Urothelium cell line (cell line): ENCODE measurements at regions not wholly inside any gene's neighbourhood (a gene's known extent, or its start where the extent isn't known, plus 50 kb on each side); places are given as distances from the start of the nearest gene placed in this dataset.

Experiments used
- DNase-seq: peaks from one replicate; pipeline ENCODE4 v3.0.0; 2011; ENCODE audit warnings: low spot score, mixed read lengths
- FAIRE-seq: peaks from 2 replicates; lab custom pipeline; 2011; peaks lifted over from hg19 to GRCh38; lab: Jason Lieb, UNC

DNA sequence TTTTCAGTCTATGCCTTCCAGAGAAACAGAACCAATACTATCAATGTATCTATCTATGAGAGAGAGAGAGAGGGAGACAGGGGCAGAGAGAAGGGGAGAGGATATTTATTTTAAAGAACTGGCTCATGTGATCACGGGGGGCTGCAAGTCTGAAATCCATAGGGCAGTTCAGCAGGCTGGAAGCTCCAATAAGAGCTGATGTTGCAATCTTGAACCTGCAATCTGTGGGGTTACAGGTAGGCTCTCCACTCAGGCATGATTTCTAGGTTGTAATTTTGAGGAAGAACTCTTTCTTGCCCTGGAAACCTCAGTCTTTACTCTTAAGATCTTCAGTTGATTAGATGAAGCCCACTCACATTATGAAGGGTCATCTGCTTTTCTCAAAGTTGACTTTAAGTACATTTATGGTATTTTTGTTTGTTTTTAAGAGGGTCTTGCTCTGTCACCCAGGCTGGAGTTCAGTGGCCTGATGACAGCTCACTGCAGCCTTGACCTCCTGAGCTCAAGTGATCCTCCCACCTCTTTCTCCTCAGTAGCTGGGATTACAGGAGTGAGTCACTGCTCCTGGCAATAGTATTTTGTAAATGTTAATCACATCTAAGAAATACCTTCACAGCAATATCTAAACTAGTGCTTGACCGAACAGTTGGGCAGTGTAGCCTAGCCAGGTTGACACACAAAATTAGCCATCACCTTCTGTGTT is 376.4 kb downstream of the FGF9 start:
- no peak for DNase-seq
- no peak for FAIRE-seq

DNA sequence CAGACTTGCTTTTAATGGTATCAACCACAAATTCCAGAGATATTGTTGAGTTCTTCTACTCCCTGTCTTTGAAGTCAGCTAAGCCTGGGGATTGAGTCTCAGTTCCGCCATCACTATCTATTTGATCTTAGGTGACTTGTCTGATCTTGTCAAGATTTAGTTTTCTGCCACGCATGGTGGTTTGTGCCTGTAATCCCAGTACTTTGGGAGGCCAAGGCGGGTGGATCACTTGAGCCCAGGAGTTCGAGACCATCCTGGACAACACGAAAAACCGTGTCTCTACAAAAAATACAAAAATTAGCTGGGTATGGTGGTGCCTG is 376.9 kb downstream of the FGF9 start:
- FAIRE-seq (no peak), DNase-seq (no peak)

DNA sequence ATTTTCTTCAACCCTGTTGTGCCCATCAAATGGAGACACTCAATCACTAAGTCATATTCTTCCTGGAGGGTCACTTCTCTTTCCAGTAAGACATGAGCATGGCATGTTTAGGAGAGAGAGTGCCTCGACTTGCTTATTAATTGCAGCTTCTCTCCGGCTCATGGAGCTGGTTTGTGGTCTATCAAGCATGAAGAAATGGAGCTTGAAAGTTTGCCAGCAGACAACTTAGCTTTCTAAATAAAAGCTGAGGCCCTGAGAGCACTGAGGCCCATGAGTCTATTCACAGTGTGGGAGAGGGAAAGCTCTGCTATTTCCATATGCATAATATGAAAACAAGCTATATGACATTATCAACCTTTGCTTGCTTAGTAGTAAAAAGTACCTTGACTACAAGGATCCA is 378.5 kb downstream of the FGF9 start:
- FAIRE-seq (no peak), DNase-seq (no peak)

DNA sequence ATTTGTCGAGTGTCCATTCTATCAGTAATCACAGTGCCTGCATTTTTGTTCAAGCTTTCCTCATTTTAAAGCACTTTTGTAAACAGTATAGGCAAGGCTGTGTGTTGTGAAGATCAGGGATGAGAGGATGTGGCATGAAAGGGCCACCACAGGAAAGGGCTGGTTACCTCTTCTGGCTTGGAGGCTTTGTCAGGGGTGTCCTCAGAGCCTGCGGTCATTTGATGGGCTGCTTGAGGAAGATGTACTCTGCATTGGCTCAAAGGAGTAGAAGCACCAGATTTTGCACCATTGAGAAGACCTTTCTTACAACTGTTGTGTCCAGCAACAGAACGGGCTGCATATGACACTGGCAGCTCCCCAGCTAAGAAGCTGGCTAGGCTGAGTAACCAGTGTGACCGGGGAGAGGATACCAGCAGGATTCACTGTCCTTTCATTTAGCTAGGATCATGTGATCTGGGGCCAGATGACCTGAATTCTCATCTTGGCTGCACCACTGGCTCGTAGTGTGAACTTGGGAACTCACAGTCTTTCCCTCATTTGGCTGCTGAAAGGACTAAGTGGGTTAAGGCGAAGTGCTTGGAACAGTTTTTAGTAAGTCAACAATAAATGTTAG is 380.2 kb downstream of the FGF9 start:
- DNase-seq (no peak), FAIRE-seq (no peak)

DNA sequence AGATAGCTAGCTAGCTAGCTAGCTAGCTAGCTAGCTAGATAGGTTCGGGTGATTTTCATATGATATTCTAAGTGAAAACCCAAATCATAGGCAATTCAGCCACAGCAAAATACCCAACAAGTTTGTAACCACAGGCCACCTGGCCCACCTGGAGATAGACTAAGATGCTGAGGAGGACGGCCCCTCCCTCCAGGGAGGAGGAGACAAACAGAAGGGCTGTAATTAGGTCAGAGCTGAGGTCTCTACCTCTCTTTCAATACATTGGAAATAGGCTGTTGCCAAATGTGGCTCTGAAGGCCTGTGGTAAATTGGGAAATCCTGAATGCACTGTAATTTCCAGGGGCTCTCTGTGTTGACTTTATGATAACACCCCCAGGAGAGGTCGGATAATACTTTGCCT is 382.2 kb downstream of the FGF9 start:
- no peak for DNase-seq
- FAIRE-seq, result no peak

DNA sequence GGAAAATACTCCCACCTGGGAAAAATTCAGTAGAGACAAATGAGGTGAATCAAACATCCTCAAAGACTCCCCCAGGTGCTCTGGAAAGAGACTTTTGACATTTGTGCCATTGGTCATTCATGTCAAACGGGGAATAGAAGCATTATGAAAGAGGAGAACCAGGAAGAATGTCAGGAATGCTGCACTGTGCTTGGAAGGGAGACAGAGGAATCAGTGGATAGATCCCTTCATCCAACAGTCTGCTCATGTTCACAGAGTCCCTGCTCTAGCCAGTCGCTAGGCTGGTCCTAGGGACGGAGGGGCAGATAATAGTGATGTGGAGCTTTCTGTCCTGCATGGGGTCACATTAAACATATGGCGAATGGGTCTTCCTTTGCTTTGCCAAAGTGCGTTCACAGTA is 384.4 kb downstream of the FGF9 start:
- DNase-seq, result no peak

DNA sequence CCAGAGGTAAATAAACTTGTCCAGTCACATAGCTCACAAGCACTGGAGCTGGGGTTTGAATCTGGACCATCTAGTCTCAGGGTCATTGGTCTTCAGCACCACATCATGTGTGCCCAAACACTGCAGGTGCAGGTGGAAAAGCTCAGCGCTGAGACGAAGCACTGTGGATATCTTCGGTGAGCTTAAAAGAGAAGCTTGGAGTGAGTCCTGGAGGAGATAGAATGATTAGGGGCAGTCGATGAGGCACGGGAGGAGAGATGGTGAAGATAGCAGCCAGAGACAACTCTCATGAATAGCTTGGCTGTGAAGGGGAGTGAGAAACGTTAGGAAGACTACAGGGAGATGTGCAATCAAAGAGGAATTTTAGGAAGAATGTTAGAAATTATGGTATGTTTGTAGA is 389.3 kb downstream of the FGF9 start:
- FAIRE-seq, result no peak
- DNase-seq, result no peak

More for the DNA sequence above, 384.4 kb downstream of the FGF9 start:
- FAIRE-seq, result no peak

DNA sequence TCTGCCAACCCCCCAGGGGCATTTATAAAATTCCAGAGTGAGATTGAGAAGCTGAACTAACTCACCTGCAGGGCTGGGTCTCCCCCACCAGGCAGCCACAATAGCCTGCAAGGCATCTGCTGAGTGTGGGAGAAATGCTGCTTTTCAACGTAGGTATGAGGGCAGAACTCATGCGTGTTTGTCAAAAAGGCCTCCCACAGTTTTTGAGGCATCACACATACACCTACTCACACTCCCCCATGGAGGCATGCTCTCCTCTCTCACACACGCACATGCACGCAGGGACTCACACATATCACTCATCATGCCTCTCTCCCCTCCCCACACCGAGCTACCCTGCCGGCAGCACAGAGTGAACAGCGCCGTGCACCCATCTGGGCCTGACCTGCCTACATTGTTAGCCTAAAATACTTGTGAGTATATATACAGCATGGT is 390.5 kb downstream of the FGF9 start:
- no peak for FAIRE-seq

DNA sequence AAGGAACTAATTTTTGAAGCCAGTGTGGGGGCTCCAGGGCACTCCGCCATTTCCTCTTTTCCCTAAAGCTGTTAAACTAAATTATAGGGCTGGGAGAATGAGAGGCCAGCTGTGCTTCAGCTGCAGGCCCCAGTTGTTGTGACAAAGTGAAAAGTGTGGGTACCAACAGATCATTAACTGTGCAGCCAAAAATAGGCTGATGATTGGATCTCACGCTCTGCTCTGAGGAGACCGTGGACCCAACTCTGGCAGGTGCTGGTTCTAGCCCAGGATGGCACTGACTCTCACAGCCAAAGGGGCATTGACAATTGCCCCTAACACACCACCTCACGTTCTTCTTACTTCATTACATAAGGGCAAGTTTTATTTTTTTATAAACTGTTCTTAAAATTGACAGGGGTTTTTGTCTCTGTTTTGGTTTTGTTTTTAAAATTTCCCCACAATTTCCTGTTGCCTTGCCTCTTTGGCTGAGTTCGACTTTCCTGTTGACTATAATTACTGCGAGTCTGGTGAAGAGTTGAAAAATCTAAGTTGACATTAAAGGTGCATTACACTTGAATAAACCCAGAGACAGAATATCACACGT is 391.0 kb downstream of the FGF9 start:
- no peak for DNase-seq
- no peak for FAIRE-seq

More for the DNA sequence above, 390.5 kb downstream of the FGF9 start:
- DNase-seq, result no peak

DNA sequence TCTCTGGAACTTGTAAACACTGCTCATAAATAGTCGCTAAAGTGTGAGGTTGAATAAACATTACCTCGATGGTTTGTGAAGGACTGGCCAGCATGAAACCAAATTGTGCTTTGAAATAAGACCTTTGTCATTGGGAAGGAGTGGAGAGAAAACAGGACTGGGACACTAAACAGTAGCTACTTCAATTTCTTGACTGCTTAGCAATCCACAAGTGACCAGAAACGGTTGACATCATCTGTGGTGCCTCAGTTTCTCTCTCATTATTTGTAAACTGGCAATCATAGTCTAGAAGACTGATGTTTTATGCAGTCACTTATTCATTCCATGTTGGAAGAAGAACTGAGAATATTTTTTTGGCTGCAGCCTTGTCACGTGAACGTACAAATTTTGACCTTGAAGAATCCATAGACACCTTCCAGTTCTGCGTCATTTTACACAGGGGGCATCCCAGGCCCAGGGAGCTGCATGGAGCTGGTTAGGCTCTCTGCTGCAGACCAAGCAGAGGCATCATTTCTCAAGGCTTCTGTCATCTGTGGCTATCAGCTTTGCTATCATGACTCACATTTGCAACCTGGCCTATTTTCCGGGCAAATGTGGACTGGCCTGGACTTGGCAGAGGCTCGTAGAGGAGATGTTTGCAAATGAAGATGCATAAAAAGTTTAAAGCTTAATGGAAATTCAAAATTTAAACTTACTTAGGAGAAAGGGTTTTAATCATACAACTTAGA is 391.8 kb downstream of the FGF9 start:
- FAIRE-seq (no peak), DNase-seq (no peak)

DNA sequence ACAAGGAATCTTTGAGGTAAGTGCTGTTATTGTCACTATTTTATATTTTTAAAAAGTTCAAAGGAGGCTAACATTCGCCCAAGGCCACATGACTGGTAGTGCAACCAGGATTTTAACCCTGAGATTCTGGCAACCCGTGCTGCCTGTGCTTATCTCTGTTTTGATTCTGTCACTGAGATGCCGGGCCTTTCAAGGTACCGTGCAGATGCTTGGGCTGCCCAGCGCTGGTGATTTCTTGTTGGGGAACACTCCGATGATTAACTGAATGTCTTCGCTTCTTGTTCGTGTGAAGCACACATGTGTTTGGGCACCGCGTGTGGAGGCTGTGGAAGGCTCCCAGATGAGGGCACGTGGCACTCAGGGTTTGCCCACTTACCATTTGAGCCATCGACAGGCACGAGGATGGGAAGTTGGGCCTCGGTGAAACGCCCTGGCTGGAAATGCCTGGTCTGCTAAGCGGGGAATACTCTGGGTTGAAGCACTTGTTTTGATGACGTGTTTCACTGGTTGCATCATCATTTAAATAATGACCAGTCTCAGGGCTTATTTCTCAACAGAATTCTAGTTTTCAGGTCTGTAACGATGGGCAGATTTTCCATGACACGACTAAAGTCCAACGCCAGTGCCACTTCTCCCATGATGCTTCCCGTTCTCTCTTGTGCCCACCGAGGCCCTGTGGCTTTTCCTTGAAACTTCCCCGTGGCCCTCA is 392.7 kb downstream of the FGF9 start:
- DNase-seq (no peak), FAIRE-seq (no peak)

DNA sequence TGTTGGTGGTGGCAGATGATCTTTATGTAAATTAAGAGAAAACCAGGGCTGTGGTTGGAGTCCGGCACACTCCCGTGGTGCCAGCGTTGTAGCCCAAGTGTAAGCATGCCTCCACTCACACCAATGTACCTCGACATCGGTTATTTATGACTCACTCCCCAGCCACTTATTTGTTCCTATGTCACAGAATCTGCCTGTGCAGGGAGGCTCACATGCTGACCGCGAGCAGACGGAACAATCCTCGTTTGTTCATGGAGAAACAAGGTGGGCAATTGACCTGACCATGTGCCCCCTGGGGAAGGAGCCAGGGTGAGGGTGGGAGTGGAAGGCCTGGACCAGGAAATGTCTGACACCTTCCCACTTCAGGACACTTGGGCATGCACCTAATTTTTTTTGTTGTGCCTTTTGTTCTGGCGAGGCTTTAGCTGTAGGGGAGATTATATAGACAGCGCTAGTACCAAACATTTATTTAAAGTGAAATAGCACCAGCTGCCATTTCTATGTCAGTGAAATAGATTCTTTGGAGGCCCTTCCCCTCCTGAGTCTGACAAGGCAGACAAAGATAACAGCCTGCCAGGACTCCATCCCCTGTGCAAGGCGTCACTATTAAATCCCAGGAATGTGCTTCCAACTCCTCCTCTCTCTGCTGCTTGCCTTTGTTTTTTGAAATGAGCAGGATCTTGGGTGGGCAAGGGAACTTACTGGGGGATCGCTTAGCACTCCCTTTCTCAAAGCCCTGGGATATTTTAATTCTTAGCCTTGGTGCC is 394.2 kb downstream of the FGF9 start:
- FAIRE-seq (no peak), DNase-seq (no peak)

DNA sequence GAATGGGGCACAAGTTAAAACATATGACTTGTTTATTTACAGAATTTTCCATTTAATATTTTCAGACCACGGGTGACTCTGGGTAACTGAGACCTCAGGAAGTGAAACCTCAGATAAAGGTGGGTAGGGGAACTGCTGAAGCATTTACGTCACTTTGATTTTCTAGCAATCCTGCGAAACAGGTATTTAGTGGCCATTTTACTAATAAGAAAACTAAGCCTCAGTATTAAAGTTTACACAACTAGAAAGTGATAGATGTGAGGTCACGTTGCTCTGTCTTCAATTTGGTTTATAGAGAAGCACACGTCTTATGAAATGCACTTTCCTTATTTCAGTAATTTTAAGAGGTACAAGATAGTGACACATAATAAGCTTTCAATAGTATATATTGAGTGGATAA is 402.8 kb downstream of the FGF9 start:
- FAIRE-seq (no peak), DNase-seq (no peak)

DNA sequence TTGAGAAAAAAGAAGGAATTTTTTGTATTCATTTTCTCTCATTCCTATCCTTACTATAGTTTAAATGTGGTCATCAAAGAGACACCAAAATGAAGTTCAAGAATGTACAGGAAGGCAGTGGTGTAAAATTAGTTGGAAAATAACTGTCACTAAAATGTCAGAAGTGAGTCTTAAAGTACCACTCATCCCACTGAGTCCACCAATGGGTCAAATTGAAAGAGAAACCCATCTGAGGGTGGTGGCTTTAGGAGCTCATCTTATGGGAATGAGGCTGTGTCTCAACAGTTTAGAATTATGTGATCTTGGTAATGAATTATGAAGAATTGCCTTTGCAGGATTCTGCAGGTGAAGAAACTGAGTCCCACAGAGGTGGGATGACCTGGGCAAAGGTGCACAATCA is 403.5 kb downstream of the FGF9 start:
- DNase-seq (no peak), FAIRE-seq (no peak)

DNA sequence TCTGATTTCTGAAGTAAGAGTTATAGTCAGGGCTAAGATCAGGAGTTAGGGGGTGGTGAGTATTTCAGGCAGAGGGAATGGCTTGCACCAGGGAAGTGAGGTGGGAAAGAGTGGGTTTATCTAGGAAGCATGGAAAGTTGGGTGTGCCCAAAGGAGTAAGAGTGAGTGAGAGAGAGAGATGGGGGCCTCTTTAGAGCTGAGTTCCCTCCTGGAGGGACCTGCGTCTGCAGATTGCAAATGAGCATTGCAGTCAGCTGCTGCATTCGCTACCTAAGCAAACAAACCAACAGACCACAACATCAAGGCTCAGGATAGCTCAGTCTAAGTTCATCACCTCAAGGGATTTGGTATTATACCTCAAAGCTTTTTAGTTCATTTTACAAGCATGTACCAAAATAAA is 405.8 kb downstream of the FGF9 start:
- DNase-seq, result no peak
- no peak for FAIRE-seq

DNA sequence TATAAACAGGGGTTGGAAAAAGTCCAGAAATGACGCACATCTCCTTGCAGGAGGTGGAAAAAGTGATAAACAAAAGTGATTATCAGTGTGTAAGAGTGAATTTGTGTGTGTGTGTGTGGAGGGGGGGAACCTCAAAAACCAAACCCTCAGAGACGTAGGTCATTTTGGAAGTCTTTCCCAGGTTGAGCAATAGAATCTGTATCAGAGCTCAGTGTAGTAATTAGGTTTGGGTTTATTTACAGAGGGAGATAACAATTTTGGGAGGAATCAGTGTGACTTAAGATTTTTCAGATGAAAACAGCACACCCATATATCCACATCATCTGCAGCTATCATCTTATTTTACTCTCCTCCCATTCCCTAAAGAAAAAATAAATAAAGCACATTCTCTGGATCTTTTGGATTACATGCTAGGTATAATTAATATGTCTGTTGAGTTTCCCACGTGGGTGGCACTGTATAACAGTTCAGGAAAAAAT is 406.4 kb downstream of the FGF9 start:
- DNase-seq, result no peak

DNA sequence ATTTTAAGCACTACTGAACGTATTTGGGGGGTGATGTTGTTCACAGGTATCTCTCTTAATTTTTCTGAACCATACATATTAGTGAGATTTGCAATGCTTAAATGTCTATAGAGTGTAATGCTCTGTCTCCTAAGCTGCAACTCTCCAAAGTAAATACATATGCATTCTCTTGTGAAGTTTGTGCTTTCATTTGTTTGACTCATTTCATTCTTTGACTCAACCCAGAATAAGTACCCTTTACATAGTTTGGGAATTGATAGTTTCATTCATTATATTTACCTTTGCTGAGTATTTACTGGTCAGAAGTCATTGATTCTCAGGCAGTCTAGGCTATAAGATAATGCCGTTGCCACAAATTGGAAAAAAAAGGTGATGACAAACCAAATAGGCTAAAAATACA is 406.9 kb downstream of the FGF9 start:
- DNase-seq, result no peak
- FAIRE-seq, result no peak

More for the DNA sequence above, 406.4 kb downstream of the FGF9 start:
- FAIRE-seq, result no peak

DNA sequence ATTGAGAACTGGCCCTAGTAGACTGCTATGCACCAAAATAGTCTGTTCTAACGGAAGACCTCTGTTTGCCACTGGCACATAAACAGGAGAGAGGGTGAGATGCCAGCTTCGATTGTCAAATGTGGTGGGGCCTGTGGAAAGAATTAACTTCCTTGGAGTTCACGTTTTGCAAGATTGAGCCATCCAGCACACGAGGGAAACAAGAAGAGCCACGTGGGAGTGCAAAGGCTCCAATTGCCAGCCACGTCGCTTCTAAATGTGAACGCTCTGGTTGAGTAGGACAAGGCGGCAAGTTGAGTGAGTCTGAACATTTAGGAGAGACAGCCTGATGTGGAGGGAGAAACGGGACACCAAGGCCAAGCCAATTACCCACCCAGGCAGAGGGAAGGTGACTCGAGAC is 409.1 kb downstream of the FGF9 start:
- no peak for FAIRE-seq
- DNase-seq, result no peak

DNA sequence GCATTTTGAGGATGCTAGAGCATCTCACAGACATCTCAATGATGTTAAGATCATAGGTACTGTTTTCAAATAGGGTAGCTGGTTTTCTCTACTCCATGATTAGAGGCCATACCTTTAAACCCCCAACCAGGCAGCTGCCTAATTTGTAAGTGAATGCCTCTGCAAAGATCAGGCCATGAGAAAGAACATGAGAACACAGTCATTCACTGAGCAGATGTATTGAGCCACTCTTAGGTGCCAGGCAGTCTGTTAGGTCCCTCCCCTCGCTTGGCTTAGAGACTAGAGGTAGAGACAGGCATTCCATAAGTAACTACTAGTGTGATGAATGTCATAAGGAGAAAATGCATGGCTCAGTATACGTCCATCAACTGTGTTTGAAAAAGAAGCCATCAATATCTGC is 410.0 kb downstream of the FGF9 start:
- FAIRE-seq (no peak), DNase-seq (no peak)

DNA sequence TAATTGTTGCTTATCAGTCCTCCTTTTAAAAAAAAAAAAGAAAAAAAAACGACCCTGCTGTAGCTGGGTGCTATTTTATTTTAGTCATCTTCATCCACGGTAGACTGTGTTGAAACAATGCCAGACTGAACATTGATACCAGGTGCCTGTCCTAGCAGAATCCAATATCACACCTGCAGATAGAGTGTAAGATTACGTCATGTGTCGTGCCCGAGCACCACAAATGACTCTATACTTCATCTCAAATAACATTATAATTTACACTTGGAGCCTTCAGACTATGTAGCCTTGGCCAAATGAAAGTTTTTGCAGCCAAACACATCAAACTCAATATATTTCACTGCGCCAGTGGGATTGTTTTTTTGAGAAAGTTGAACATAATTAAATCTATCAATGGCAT is 410.6 kb downstream of the FGF9 start:
- no peak for DNase-seq
- FAIRE-seq, result no peak
